Lower leg skin (tissue), 3 donors: ENCODE measurements at regions not wholly inside any gene's neighbourhood (a gene's known extent, or its start where the extent isn't known, plus 50 kb on each side); places are given as distances from the start of the nearest gene placed in this dataset.

Source experiments
- CTCF ChIP-seq, 3 donors: fragments of 450-650 bp; IDR thresholded peaks; one replicate each; pipeline ENCODE4 v1.5.1; 2016; ENCODE audit warnings: antibody characterized with exemption in 3 of 3, mild to moderate bottlenecking in 3 of 3, moderate library complexity in 2 of 3
- POLR2A ChIP-seq, 2 donors: fragments of 450-650 bp; IDR thresholded peaks; one replicate each; pipeline ENCODE4 v1.6.1; 2016 to 2017; ENCODE audit warnings: antibody characterized with exemption in 2 of 2, mild to moderate bottlenecking in 1 of 2, moderate library complexity in 1 of 2

- no peak for TF ChIP-seq CTCF (IDR thresholded peaks at IDR 0.05)
- no peak for TF ChIP-seq POLR2A (IDR thresholded peaks at IDR 0.05)
These were observed 417.6 kb upstream of the LRRTM4 start for GRCh38 chr2:77939801-77940200.
